Spleen (tissue), 7 donors: ENCODE measurements at regions not wholly inside any gene's neighbourhood (a gene's known extent, or its start where the extent isn't known, plus 50 kb on each side); places are given as distances from the start of the nearest gene placed in this dataset.

Source experiments
- CTCF ChIP-seq, 11 experiments: fragments of 200-600 bp in 7 of 11; fragments of 450-650 bp in 4 of 11; sonication (generic) in 4 of 11; IDR thresholded peaks in 8 of 11; conservative IDR thresholded peaks in 3 of 11; 1 replicate in 7 of 11; 2 replicates in 4 of 11; pipeline versions ENCODE4 v1.4.0 to v1.8.0; 2016 to 2021; ENCODE audit warnings: antibody characterized with exemption in 11 of 11, inconsistent platforms in 4 of 11, mild to moderate bottlenecking in 1 of 11
- POLR2A ChIP-seq, 3 donors: fragments of 450-650 bp; IDR thresholded peaks; one replicate each; pipeline ENCODE4 v1.5.1; 2017; ENCODE audit warnings: antibody characterized with exemption in 3 of 3, mild to moderate bottlenecking in 1 of 3
- POLR2AphosphoS5 ChIP-seq, 3 donors: sonication (generic); formaldehyde crosslinking; IDR thresholded peaks; one replicate each; pipeline ENCODE4 v1.5.1; 2017; ENCODE audit warnings: antibody characterized with exemption in 3 of 3
- donor health status: DM: no; HTN: no; CAD: no; lungs with moderate emphysema.
- donor health status: DM: no; HTN: no; CAD: no.
- donor health status: DM: no; HTN: no; CAD: no.

GRCh38 chrX:87064502-87064901 lies 453.1 kb upstream of the KLHL4 start:
- TF ChIP-seq CTCF (IDR thresholded peaks at IDR 0.05 in 8 of 11, conservative IDR thresholded peaks at IDR 0.05 in 3 of 11) (no peak), POLR2A (IDR thresholded peaks at IDR 0.05) (no peak), POLR2AphosphoS5 (IDR thresholded peaks at IDR 0.05) (no peak)
